ENCODE measurements at regions not wholly inside any gene's neighbourhood (a gene's known extent, or its start where the extent isn't known, plus 50 kb on each side); places are given as distances from the start of the nearest gene placed in this dataset.
A peak's percentile ranks its signal among the peaks of the same experiment; 100 is the strongest.

DNA sequence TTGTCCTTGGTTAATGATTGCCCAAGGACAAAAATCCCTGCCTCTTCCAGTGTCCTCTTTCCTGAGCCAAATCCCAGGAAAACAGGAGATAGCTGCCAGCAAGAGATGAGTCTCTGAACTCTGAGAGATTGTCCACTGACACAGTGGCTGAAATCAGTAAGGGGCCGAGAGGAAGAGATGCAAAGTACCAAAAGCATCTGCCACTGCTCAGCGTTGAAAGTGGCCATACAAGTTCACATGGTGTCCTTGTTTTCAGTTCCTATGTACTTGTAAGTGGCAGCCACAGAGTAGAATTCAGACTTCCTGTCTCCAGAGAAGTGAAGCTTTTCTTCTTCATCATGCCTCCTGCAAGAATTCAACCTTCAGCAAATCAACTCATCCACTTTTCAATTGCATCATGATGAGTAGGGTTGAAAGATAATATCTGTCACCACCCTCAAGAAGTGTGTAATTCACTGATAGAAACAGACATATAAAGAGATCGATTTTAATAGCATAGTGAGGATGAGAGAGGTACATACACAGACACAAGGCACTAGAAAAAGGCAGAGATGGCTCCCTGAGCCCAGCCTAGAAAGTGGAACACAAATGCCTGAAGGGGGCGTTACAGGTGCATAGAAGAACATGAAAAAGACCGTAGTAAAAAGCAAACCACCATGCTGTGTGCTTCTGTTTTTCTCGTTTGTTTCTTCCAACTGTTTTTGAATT is 185.8 kb downstream of the MRPL39 start:
- Histone ChIP-seq H3K9me3 (replicated peaks; ENCODE audit: insufficient read depth, low read length) (no peaks in the 10 kb centered on the region), H3K4me1 (ENCODE audit: low read length) (peaks cover 6% of the 10 kb centered on the region; the same call in 1 of the 2 replicates), H3F3A (ENCODE audit: insufficient read depth, low read length) (peaks cover 5% of the 10 kb centered on the region; the same call in 1 of the 2 replicates), H3K79me2 (ENCODE audit: low read length) (no peaks in the 10 kb centered on the region), H3K27ac (ENCODE audit: low read length) (no peak overlapping the region; the same call in 1 of the 2 replicates), H3K36me3 (replicated peaks; ENCODE audit: insufficient read depth, low read length) (no peaks in the 10 kb centered on the region), H2AFZ (ENCODE audit: low read length) (peak overlapping the region; percentile 30), H4K20me1 (ENCODE audit: insufficient read depth, low read length) (no peaks in the 10 kb centered on the region), H3K9me2 (replicated peaks; ENCODE audit: insufficient read depth, low read length) (no peaks in the 10 kb centered on the region), H3K4me2 (ENCODE audit: low read depth, low read length) (peak overlapping the region; percentile 20; the same call in 1 of the 2 replicates), H3K27me3 (replicated peaks; ENCODE audit: insufficient read depth, low read length) (no peaks in the 10 kb centered on the region), H3K4me3 (ENCODE audit: low read length) (no peak overlapping the region), H3K9ac (ENCODE audit: low read length) (no peak overlapping the region)
- TF ChIP-seq EZH2phosphoT487 (IDR thresholded peaks at IDR 0.05; ENCODE audit: low read length): no peak
- no peak for TF ChIP-seq EZH2 (optimal IDR thresholded peaks at IDR 0.05; ENCODE audit: low read depth, low read length)
- peak; percentile 51 for TF ChIP-seq CTCF (IDR thresholded peaks at IDR 0.05; ENCODE audit: low read length)
- DNase-seq: peak; percentile 47

DNA sequence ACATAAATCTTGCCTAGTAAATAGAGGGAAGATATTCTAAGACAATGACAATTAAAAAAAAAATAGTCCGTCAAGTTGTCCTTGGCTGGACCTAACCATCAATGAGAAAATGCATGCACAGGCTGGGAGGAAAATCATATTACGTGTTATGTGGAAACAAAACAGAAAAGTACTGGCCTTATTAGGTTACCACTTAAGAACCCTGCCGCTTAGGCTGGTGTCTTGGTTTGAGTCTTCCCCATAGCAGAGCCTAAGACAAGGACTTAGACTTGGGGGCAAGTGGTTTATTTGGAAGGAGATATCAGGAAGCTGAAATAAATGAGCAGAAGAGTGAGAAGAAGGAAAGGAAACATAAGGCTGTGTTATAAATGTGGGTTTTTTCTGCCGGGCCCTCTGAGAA is 186.4 kb downstream of the MRPL39 start:
- no peak for DNase-seq
- Histone ChIP-seq H3K4me3 (ENCODE audit: low read length) (no peak overlapping the region), H3K9me3 (replicated peaks; ENCODE audit: insufficient read depth, low read length) (no peaks in the 10 kb centered on the region), H3K9me2 (replicated peaks; ENCODE audit: insufficient read depth, low read length) (no peaks in the 10 kb centered on the region), H3K4me1 (ENCODE audit: low read length) (peaks cover 6% of the 10 kb centered on the region; the same call in 1 of the 2 replicates), H3K27ac (ENCODE audit: low read length) (no peak overlapping the region), H3K36me3 (replicated peaks; ENCODE audit: insufficient read depth, low read length) (no peaks in the 10 kb centered on the region), H3K79me2 (ENCODE audit: low read length) (no peaks in the 10 kb centered on the region), H3F3A (ENCODE audit: insufficient read depth, low read length) (peaks cover 5% of the 10 kb centered on the region; the same call in 1 of the 2 replicates), H3K9ac (ENCODE audit: low read length) (no peak overlapping the region), H3K27me3 (replicated peaks; ENCODE audit: insufficient read depth, low read length) (no peaks in the 10 kb centered on the region), H2AFZ (ENCODE audit: low read length) (peak overlapping the region; percentile 30; the same call in 1 of the 2 replicates), H3K4me2 (ENCODE audit: low read depth, low read length) (no peak overlapping the region), H4K20me1 (ENCODE audit: insufficient read depth, low read length) (no peaks in the 10 kb centered on the region)
- no peak for TF ChIP-seq EZH2phosphoT487 (IDR thresholded peaks at IDR 0.05; ENCODE audit: low read length)
- TF ChIP-seq CTCF (IDR thresholded peaks at IDR 0.05; ENCODE audit: low read length): no peak
- no peak for TF ChIP-seq EZH2 (optimal IDR thresholded peaks at IDR 0.05; ENCODE audit: low read depth, low read length)

- no peaks in the 10 kb centered on the region for H3K79me2 ChIP-seq (ENCODE audit: low read length)
- no peak for DNase-seq
- H2AFZ ChIP-seq (ENCODE audit: low read length): no peak overlapping the region
- no peaks in the 10 kb centered on the region for H3K36me3 ChIP-seq (replicated peaks; ENCODE audit: insufficient read depth, low read length)
- H3K9me2 ChIP-seq (replicated peaks; ENCODE audit: insufficient read depth, low read length): no peaks in the 10 kb centered on the region
- no peak overlapping the region for H3K27ac ChIP-seq (ENCODE audit: low read length)
- H3K27me3 ChIP-seq (replicated peaks; ENCODE audit: insufficient read depth, low read length): no peaks in the 10 kb centered on the region
- H3K4me1 ChIP-seq (ENCODE audit: low read length): peaks cover 6% of the 10 kb centered on the region; the same call in 1 of the 2 replicates
- no peak overlapping the region for H3K4me2 ChIP-seq (ENCODE audit: low read depth, low read length)
- no peak overlapping the region for H3K4me3 ChIP-seq (ENCODE audit: low read length)
- H3K9ac ChIP-seq (ENCODE audit: low read length): no peak overlapping the region
- no peaks in the 10 kb centered on the region for H3K9me3 ChIP-seq (replicated peaks; ENCODE audit: insufficient read depth, low read length)
- peaks cover 3% of the 10 kb centered on the region; the same call in 1 of the 2 replicates for H3F3A ChIP-seq (ENCODE audit: insufficient read depth, low read length)
- H4K20me1 ChIP-seq (ENCODE audit: insufficient read depth, low read length): no peaks in the 10 kb centered on the region
- TF ChIP-seq EZH2 (optimal IDR thresholded peaks at IDR 0.05; ENCODE audit: low read depth, low read length) (no peak), CTCF (IDR thresholded peaks at IDR 0.05; ENCODE audit: low read length) (no peak), EZH2phosphoT487 (IDR thresholded peaks at IDR 0.05; ENCODE audit: low read length) (no peak)
These were observed 190.6 kb downstream of the MRPL39 start for GRCh38 chr21:25416669-25417068.
